HG02973 (cell line): ENCODE measurements at regions not wholly inside any gene's neighbourhood (a gene's known extent, or its start where the extent isn't known, plus 50 kb on each side); places are given as distances from the start of the nearest gene placed in this dataset.
"Not testable (repeated sequence)": the region's sequence is repeated elsewhere in the genome, so short reads cannot be mapped to it uniquely, and the experiment has no call there.

ENCODE experiments used
- ATAC-seq: cut with Tn5 transposase; IDR thresholded peaks from one replicate; pipeline ENCODE4 v1.9.1; 2021; ENCODE audit warnings: moderate library complexity; ENCODE audit not compliant: unreplicated experiment

GRCh38 chr3:82521657-82522056 lies 760.2 kb upstream of the GBE1 start:
- ATAC-seq: no peak

- no peak for ATAC-seq
Observed at GRCh38 chr3:82520846-82521245, 759.4 kb upstream of the GBE1 start.

GRCh38 chr3:82509951-82510603 lies 748.6 kb upstream of the GBE1 start:
- no peak for ATAC-seq

GRCh38 chr3:82509106-82509842 lies 747.8 kb upstream of the GBE1 start:
- ATAC-seq: no peak

GRCh38 chr3:82506204-82506603 lies 744.8 kb upstream of the GBE1 start:
- no peak for ATAC-seq

- no peak for ATAC-seq
Observed at GRCh38 chr3:82505079-82505756, 743.8 kb upstream of the GBE1 start.

GRCh38 chr3:82498186-82498585 lies 736.7 kb upstream of the GBE1 start:
- ATAC-seq: no peak

GRCh38 chr3:82496890-82497560 lies 735.6 kb upstream of the GBE1 start:
- no peak for ATAC-seq

- ATAC-seq: no peak
Observed at GRCh38 chr3:82495655-82496054, 734.2 kb upstream of the GBE1 start.

- ATAC-seq: no peak
Observed at GRCh38 chr3:82494977-82495489, 733.6 kb upstream of the GBE1 start.

- ATAC-seq: no peak
Observed at GRCh38 chr3:82493858-82494257, 732.4 kb upstream of the GBE1 start.

GRCh38 chr3:82475306-82475705 lies 713.9 kb upstream of the GBE1 start:
- no peak for ATAC-seq

GRCh38 chr3:82474711-82475110 lies 713.3 kb upstream of the GBE1 start:
- ATAC-seq: no peak

GRCh38 chr3:82473864-82474541 lies 712.6 kb upstream of the GBE1 start:
- no peak for ATAC-seq

GRCh38 chr3:82467051-82467450 lies 705.6 kb upstream of the GBE1 start:
- no peak for ATAC-seq

GRCh38 chr3:82462977-82463376 lies 701.5 kb upstream of the GBE1 start:
- no peak for ATAC-seq

GRCh38 chr3:82461049-82461889 lies 699.8 kb upstream of the GBE1 start:
- ATAC-seq: no peak

- no peak for ATAC-seq
Observed at GRCh38 chr3:82448320-82448719, 686.9 kb upstream of the GBE1 start.

- ATAC-seq: not testable (repeated sequence)
Observed at GRCh38 chr3:82428821-82429220, 667.4 kb upstream of the GBE1 start.

GRCh38 chr3:82424031-82424339 lies 662.5 kb upstream of the GBE1 start:
- ATAC-seq: no peak
